Fibroblast of skin of right biceps (primary cell): ENCODE measurements at regions not wholly inside any gene's neighbourhood (a gene's known extent, or its start where the extent isn't known, plus 50 kb on each side); places are given as distances from the start of the nearest gene placed in this dataset.
"Not testable (repeated sequence)": the region's sequence is repeated elsewhere in the genome, so short reads cannot be mapped to it uniquely, and the experiment has no call there.

Experiments
- DNase-seq: peaks from one replicate; pipeline ENCODE4 v3.0.0-alpha.2; 2013

GRCh38 chr11:103808252-103808651 is 228.2 kb upstream of the DDI1 start:
- peak; percentile 25 for DNase-seq

- no peak for DNase-seq
Measured at GRCh38 chr11:103811870-103812455, 224.5 kb upstream of the DDI1 start.

GRCh38 chr11:103812680-103813079 is 223.8 kb upstream of the DDI1 start:
- DNase-seq = peak; percentile 66

GRCh38 chr11:103820345-103820744 is 216.1 kb upstream of the DDI1 start:
- DNase-seq = not testable (repeated sequence)

- DNase-seq = no peak
Measured at GRCh38 chr11:103824116-103824515, 212.3 kb upstream of the DDI1 start.

GRCh38 chr11:103825469-103825868 is 211.0 kb upstream of the DDI1 start:
- DNase-seq = no peak

- DNase-seq = no peak
Measured at GRCh38 chr11:103826856-103827255, 209.6 kb upstream of the DDI1 start.

- DNase-seq = no peak
Measured at GRCh38 chr11:103829596-103829995, 206.8 kb upstream of the DDI1 start.

- DNase-seq = no peak
Measured at GRCh38 chr11:103830205-103830604, 206.2 kb upstream of the DDI1 start.

GRCh38 chr11:103832762-103833161 is 203.7 kb upstream of the DDI1 start:
- DNase-seq = peak; percentile 20

- DNase-seq = no peak
Measured at GRCh38 chr11:103842191-103842590, 194.2 kb upstream of the DDI1 start.

- peak; percentile 65 for DNase-seq
Measured at GRCh38 chr11:103842795-103843194, 193.6 kb upstream of the DDI1 start.

GRCh38 chr11:103844327-103845215 is 191.9 kb upstream of the DDI1 start:
- no peak for DNase-seq

- DNase-seq = no peak
Measured at GRCh38 chr11:103845331-103845730, 191.1 kb upstream of the DDI1 start.

GRCh38 chr11:103848686-103849085 is 187.8 kb upstream of the DDI1 start:
- DNase-seq = no peak

GRCh38 chr11:103849366-103849765 is 187.1 kb upstream of the DDI1 start:
- DNase-seq = no peak

- DNase-seq = no peak
Measured at GRCh38 chr11:103850419-103851165, 185.8 kb upstream of the DDI1 start.

GRCh38 chr11:103851166-103851651 is 185.2 kb upstream of the DDI1 start:
- peak; percentile 40 for DNase-seq
